AG09309 (cell line): ENCODE measurements at regions not wholly inside any gene's neighbourhood (a gene's known extent, or its start where the extent isn't known, plus 50 kb on each side); places are given as distances from the start of the nearest gene placed in this dataset.

Source experiments
- DNase-seq: peaks from one replicate; pipeline ENCODE4 v3.0.0-alpha.2; 2010; ENCODE audit warnings: low read depth
- H3K4me3 ChIP-seq: 2 replicates; pipeline ENCODE4 v1.5.1; 2011; ENCODE audit warnings: mild to moderate bottlenecking, low read depth, low read length, moderate library complexity; ENCODE audit not compliant: control insufficient read depth
- TF ChIP-seq, protein P1 (sequence below): IDR thresholded peaks from 2 replicates; pipeline ENCODE4 v1.5.1; 2011; ENCODE audit warnings: mild to moderate bottlenecking, low read depth, low read length, inconsistent platforms; ENCODE audit not compliant: insufficient read depth, control insufficient read depth; ENCODE audit errors: missing control alignments

DNA sequence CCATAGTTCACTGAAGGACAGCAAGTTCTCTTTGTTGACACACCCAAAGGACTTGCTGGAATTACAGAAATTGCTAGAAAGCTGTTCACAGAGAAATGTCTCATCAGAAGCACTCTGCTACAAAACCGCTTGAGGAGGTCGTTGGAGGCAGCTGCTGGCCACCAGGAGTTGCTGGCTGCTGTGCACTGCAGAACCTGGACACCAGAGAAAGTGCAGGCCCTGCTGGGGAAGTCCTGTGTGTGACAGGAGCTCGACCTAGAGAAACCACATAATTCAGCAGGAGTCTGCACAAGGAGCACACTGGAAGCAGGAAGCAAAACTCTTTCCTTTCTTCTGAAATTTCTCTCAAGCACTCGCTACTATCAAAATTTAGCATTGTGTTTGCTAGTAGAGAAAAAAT, 461.5 kb upstream of the GHITM start:
- TF ChIP-seq, protein P1, sequence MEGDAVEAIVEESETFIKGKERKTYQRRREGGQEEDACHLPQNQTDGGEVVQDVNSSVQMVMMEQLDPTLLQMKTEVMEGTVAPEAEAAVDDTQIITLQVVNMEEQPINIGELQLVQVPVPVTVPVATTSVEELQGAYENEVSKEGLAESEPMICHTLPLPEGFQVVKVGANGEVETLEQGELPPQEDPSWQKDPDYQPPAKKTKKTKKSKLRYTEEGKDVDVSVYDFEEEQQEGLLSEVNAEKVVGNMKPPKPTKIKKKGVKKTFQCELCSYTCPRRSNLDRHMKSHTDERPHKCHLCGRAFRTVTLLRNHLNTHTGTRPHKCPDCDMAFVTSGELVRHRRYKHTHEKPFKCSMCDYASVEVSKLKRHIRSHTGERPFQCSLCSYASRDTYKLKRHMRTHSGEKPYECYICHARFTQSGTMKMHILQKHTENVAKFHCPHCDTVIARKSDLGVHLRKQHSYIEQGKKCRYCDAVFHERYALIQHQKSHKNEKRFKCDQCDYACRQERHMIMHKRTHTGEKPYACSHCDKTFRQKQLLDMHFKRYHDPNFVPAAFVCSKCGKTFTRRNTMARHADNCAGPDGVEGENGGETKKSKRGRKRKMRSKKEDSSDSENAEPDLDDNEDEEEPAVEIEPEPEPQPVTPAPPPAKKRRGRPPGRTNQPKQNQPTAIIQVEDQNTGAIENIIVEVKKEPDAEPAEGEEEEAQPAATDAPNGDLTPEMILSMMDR: no peak
- no peak overlapping the region for H3K4me3 ChIP-seq
- no peak for DNase-seq

DNA sequence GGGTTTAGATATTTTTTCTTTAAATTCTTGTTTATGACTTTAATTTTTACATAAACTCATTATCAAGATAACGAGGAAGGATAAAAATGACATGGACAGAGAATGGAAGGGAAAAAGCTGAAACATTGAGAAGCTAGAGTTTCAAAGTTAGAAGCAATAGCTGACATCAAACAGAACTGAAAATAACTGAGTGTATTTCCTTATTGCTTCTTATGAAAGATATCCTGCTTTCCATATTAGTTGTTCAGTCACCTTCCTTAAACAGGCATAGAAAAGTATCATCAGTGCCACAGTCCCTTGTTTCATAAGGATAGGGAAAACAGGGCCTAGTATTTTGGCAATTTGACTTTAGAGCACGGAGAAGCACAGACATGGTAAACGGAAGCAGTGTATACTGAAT, 460.5 kb upstream of the GHITM start:
- no peak overlapping the region for H3K4me3 ChIP-seq
- DNase-seq: no peak
- TF ChIP-seq, protein P1: no peak

DNA sequence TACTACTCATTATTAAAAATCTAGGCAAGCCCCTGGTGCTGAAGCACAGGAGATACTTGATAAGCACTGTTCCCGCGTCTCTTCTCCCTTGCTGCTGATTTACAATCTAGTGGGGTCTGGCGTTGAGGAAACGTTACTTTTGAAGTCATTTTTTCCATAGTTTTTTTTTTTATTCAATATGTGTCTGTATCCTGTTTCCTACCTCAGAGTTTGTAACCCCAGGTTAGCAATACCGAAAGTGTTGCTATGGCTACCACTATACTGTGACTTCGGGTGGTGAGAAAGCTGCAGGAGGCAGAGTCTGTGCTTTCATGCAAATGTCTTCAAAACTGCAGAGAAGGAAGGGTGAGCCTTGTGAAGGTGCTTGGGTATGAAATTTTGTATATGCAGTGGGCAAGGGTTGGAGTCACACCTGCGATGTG, 458.8 kb upstream of the GHITM start:
- no peak for DNase-seq
- TF ChIP-seq, protein P1: no peak
- no peak overlapping the region for H3K4me3 ChIP-seq

DNA sequence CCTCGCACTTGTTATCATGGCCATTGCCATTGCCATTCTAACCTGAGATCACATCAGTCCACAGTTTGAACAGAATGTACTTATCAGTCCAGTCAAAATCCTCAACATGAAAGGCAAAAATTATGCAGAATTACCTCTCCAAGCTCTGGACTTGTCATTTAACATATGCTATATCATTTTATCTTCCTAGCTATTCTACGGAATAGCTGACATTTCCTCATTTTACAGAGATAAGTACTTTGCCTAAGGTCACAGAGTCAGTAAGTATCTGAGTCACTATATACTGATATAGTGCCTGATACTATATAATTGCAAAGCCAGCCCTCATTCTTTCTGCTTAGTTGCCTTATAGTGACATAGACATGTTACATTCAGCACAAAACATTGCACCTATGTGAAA, 456.9 kb upstream of the GHITM start:
- no peak for DNase-seq
- no peak overlapping the region for H3K4me3 ChIP-seq
- TF ChIP-seq, protein P1: no peak

DNA sequence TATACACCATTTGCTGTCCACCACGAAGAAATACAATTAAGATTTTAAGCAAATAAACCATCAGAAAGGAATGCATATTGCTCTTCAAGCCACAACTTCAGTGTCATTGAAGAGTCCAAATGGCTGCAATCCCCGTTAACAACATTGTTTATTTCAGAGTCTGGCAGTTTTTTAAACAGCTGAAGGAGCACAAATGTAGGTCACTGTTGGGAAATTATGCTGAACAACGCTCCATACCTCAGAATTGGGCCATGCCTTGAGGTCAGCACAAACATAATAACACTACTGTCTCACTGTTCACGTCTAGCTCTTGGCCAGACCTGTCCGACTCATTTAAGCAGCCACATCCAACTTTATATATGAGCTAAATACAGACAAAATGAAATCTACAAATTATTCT, 453.9 kb upstream of the GHITM start:
- TF ChIP-seq, protein P1: no peak
- DNase-seq: no peak
- no peak overlapping the region for H3K4me3 ChIP-seq

GRCh38 chr10:83691791-83692596, 447.3 kb upstream of the GHITM start:
- H3K4me3 ChIP-seq: no peak overlapping the region
- no peak for DNase-seq
- TF ChIP-seq, protein P1: no peak
